Tibial nerve (tissue), 3 donors: ENCODE measurements at regions not wholly inside any gene's neighbourhood (a gene's known extent, or its start where the extent isn't known, plus 50 kb on each side); places are given as distances from the start of the nearest gene placed in this dataset.

Experiments
- CTCF ChIP-seq, 5 experiments: fragments of 200-600 bp in 3 of 5; fragments of 450-650 bp in 2 of 5; sonication (generic) in 3 of 5; IDR thresholded peaks; one replicate each; pipeline ENCODE4 v1.5.1; 2016 to 2019; ENCODE audit warnings: antibody characterized with exemption in 5 of 5, mild to moderate bottlenecking in 3 of 5, moderate library complexity in 2 of 5
- POLR2A ChIP-seq, 2 donors: fragments of 450-650 bp; IDR thresholded peaks; one replicate each; pipeline ENCODE4 v1.6.1; 2017; ENCODE audit warnings: antibody characterized with exemption in 2 of 2, mild to moderate bottlenecking in 2 of 2, moderate library complexity in 2 of 2

GRCh38 chr1:81034291-81034690, 766.4 kb upstream of the ADGRL2 start:
- TF ChIP-seq POLR2A (IDR thresholded peaks at IDR 0.05) (no peak), CTCF (IDR thresholded peaks at IDR 0.05) (no peak)
